Body of pancreas (tissue), 4 donors: ENCODE measurements at regions not wholly inside any gene's neighbourhood (a gene's known extent, or its start where the extent isn't known, plus 50 kb on each side); places are given as distances from the start of the nearest gene placed in this dataset.

Source experiments
- CTCF ChIP-seq, 7 experiments: fragments of 450-650 bp in 4 of 7; fragments of 200-600 bp in 3 of 7; sonication (generic) in 3 of 7; IDR thresholded peaks; one replicate each; pipeline ENCODE4 v1.5.1; 2016 to 2019; ENCODE audit warnings: antibody characterized with exemption in 7 of 7
- POLR2A ChIP-seq, 3 donors: fragments of 450-650 bp; IDR thresholded peaks; one replicate each; pipeline ENCODE4 v1.6.1; 2016; ENCODE audit warnings: antibody characterized with exemption in 3 of 3, mild to moderate bottlenecking in 2 of 3

GRCh38 chr7:39882148-39882784 is 67.8 kb upstream of the CDK13 start:
- TF ChIP-seq CTCF (IDR thresholded peaks at IDR 0.05) (no peak), POLR2A (IDR thresholded peaks at IDR 0.05) (no peak)
